Hypothalamus (tissue), 51 donors: ENCODE measurements at regions not wholly inside any gene's neighbourhood (a gene's known extent, or its start where the extent isn't known, plus 50 kb on each side); places are given as distances from the start of the nearest gene placed in this dataset.

Experiments used
- DNase-seq, 51 donors: peaks; one replicate each; lab custom pipeline; 2025; lab: John Stamatoyannopoulos, UW

GRCh38 chr2:177340158-177340557 lies 52.4 kb upstream of the AGPS start:
- DNase-seq, result no peak

DNA sequence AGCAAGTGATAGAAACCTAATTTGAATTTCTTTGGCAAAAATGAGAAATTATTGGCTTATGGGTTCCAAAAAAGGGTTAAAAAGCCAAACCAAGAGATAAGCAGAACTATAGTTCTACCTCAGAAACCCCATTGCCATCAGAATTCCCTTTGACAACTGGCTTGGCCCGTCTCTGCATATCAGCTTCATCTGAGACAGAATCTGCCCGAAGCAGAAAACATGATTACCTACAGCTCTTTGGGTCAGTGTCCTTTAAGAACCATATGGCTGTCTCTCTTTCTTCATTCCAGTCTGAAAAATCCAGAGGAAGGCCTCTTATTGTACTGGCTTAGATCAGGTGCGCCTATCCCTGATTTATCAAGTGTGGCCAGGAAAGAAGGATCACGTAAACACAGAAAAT lies 49.8 kb upstream of the AGPS start:
- no peak for DNase-seq
